ENCODE measurements at regions not wholly inside any gene's neighbourhood (a gene's known extent, or its start where the extent isn't known, plus 50 kb on each side); places are given as distances from the start of the nearest gene placed in this dataset.
"Not testable (repeated sequence)": the region's sequence is repeated elsewhere in the genome, so short reads cannot be mapped to it uniquely, and the experiment has no call there.

DNA sequence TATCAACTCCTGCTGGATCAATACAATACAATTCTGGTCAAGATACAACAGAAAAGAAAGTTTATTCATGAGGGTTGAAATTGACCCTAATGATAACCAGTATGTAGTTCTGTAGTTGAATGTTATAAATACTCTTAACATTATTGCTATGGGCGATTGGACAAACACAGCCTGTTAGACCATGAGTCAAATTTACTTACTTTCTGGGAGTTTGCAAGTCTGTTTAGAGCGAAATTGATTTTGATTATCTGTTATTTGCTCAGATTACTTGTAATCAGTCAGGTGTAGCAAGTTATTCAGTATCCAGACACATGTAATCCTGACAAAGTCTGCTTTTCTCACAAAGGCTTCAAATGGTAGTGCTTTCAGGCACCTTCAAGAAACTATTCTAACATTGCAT is 216.6 kb upstream of the B3GALT2 start:
- no peak for DNase-seq

DNA sequence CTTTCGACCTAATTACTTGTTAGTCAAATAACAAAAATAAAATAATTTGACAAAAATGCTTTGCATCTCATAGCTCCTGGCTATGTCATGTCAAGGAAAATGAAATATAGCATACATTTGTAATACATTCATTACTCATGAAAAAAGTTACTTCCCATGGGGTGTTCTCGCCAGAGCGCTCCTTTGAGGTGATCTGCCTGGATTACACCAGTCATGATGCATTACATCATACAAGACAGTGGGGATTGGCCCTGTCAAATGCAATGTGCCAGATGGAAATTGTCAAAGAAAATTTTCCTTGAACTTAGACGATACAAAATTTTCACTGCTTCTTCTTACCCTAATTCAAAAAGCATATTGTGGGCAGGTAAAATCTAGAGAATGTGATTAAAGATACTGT is 215.6 kb upstream of the B3GALT2 start:
- DNase-seq, result no peak

DNA sequence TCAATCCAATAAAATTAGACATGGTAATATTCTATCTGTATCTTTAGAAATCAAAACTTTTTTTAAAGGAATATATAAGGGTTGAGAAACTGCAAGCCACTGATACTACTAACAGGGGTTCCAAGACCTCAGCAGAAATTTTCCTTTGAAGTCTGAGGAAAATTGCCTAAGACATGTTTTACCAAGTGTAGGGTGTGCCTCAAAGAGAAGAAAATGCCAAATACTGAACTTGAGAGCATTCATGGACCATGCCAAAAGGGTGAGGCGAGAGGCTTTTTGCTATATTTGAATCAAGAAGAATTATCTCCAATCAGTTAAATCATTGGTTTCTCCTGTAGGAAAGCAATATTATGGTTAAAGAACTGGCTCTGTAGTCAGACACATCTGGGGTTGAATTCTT is 207.9 kb upstream of the B3GALT2 start:
- DNase-seq, result no peak

DNA sequence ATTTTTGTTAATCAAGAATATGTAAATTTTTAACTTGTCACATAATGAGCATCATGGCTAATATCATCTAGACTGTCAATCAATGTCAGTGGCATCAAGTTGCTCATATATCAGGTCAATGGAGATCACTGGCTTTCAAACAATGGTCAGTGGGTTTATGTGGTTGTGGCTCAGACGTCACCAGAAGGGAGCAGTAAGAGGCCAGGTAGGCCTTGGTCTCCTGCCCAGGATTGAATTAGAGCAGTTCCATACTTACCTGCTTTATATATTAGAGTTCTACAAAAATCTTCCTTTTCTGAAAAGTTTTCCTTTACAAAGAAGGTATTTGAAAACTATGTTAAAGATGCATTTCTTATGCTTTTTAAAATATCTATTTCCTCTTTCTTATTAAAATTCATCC is 206.3 kb upstream of the B3GALT2 start:
- no peak for DNase-seq

DNA sequence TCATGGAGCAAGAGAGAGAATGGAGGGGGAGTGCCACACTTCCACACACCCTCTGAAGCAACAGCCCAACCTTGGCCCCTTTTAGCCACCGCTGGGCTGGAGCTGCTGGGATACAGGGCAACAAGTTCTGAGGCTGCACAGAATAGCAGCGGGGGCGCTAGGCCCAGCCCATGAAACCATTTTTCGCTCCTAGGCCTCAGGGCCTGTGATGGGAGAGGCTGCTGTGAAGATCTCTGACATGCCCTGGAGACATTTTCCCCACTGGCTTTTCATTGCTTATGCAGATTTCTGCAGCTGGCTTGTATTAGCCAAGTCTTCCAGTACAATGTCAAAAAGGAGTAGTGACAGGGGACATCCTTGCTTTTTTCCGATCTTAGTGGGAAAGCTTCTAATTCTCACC is 202.3 kb upstream of the B3GALT2 start:
- no peak for DNase-seq

DNA sequence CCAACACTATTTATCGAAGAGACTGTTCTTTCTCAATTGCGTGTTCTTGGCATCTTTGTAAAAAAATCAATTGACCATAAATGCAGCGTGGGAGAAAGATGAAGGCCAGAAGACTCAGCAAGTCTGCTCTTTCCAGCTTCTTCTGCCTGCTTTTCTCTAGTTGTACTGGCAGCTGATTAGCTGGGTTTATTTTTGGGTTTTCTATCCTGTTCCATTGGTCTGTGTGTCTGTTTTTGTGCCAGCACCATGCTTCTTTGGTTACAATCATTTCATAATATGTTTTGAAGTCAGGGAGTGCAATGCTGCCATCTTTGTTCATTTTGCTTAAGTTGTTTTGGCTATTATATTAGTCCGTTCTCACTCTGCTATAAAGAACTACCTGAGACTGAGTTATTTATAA is 201.8 kb upstream of the B3GALT2 start:
- no peak for DNase-seq

DNA sequence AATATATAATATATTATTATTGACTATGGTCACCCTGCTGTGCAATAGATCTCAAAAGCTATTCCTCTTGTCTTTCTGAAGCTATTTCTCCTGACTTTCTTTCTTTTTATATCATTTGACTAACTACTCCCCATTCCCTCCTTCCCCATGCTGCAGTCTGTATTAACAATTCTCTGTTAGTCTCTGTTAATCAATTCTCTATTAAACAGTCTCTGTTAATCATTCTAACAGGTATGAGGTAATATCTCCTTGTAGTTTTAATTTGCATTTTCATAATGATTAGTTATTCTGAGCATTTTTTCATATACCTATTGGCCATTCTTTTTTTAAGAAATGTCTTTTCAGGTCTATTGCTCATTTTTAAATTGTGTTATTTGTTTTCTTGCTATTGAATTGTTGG is 201.0 kb upstream of the B3GALT2 start:
- DNase-seq, result no peak

DNA sequence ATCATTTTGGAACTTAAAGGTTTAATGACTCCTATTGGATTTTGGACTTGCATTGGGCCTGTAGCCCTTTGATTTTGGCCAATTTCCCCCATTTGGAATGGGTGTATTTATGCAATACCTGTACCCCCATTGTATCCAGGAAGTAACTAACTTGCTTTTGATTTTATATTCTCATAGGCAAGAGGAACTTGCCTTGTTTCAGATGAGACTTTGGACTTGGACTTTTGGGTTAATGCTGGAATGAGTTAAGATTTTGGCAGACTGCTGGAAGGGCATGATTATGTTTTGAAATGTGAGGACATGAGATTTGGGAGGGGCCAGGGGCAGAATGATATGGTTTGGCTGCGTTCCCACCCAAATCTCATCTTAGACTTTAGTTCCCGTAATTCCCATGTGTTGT is 192.0 kb upstream of the B3GALT2 start:
- DNase-seq, result not testable (repeated sequence)

DNA sequence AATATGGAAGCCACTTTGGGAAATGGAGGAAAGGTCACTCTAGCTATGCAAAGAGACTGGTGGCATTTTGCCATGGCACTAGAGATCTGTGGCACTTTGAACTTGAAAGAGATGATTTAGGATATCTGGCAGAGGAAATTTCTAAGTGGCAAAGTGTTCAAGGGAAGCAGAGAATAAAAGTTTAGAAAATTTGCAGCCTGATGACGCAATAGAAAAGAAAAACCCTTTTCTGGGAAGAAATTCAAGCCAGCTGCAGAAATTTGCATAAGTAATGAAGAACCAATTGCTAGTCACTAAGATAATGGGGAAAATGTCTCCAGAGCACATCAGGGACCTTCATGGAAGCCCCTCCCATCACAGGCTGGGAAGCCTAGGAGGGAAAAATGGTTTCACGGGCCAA is 191.1 kb upstream of the B3GALT2 start:
- DNase-seq, result no peak

DNA sequence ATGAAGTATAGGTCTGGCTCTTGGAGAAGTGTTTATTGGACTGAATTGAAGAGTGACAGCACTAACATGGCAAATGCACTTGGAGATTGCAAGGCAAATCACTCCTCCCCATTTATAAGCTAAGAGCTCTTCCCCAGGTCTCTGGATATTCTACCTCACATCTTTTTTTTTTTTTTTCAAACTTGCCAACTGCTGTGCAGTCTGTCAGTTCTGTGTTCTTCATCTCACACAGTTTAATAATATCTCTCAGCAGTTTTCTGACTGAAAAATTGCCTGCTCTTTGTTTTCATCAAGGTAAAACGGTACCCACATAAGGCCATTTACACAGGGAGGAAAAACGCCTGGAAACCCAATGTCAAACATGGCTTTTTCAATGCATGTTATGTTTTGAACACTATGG is 186.1 kb upstream of the B3GALT2 start:
- no peak for DNase-seq

DNA sequence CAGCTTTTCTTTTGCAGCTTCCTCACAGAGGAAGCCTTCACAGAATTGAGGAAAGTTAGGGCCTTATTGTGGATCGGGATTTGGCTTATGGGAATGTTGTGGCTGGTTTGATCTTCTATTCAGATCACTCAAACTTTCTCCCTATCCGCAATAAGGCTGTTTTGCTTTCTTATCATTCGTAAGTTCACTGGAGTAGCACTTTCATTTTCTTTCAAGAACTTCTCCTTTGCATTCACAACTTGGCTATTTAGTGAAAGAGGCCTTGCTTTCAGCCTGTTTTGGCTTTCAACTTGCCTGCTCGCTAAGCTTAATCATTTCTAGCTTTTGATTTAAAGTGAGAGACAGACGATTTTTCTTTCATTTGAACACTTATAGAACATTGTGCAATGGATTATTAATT is 181.9 kb upstream of the B3GALT2 start:
- DNase-seq, result no peak

DNA sequence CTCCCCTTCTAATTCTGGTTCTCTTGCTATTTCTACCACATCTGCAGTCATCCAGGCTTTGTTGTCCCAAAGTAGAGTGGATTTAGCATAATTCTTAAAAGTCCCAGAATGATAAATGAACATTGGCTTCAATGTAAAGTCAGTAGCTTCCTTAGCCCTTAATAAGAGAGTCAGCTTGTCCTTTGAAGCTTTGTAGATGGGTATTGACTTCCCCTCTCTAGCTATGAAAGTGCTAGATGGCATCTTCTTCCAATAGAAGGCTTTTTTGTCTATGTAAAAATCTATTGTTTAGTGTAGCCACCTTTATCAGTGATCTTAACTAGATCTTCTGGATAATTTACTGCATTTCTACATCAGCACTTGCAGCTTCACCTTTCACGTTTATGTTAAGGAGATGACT is 181.4 kb upstream of the B3GALT2 start:
- no peak for DNase-seq

DNA sequence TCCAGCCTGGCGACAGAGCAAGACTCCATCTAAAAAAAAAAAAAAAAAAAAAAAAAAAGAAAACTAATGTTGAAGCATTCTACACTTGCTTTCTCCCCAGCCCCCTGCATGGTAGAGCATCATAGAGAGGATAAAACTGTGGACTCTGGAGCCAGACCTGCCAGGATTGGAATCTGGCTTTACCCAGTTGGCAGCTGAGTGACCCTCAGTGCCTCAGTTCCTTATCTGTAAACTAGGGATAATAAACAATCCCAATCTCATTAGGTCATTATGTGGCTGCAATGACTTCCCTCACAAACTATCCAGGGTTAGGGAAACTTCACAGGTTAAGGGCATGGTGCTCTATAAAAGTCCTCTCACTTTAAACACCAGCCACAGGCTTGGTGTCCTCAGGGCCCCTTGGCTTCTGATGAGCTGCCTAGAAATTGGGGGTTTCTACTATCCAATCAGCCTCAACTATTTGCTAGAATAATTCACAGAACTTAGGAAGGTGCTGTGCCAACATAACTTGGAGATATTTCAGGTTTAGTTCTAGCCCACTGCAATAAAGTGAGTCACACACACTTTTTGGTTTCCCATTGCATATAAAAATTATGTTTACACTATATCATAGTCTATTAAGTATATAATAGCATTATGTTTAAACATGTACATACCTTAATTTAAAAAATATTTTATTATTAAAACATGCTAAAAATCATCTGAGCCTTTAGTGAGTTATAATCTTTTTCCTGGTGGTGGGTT is 180.5 kb upstream of the B3GALT2 start:
- no peak for DNase-seq

DNA sequence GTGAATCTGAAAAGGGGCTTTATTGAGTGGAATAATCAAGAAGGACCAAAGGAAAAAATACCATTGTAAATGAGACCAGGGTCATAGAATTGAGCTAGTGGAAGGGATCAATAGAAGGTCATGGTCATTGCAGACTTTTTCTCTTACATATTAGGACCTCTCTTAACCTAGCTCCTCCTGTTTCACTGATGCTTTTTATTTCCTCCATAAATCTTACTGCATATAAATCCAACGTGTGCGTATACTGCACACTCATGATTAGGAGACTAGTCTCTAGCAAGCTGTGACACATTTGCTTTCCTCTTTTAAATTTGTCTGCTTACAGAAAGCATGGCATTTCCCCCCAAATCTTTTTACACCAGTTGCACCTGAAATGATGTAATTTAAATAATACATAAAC is 179.6 kb upstream of the B3GALT2 start:
- no peak for DNase-seq

DNA sequence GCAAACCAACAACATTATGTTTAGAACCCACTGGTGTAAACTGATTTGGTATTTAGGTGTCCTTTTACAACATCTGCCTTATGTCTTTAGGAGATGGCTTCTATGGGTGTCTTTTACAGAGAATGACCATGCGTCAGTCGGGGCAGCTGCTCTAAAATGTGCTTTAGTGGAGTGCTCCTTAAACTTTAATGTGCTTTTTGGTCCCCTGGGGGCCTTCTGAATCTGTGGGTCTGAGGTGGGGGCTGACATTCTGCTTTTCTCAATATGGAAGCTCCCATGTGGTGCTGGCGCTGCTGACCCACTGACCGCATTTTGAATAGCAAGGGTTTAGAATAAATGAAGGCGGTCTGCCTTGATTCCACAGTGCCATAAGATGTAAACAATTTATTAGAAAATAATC is 173.2 kb upstream of the B3GALT2 start:
- DNase-seq, result no peak

DNA sequence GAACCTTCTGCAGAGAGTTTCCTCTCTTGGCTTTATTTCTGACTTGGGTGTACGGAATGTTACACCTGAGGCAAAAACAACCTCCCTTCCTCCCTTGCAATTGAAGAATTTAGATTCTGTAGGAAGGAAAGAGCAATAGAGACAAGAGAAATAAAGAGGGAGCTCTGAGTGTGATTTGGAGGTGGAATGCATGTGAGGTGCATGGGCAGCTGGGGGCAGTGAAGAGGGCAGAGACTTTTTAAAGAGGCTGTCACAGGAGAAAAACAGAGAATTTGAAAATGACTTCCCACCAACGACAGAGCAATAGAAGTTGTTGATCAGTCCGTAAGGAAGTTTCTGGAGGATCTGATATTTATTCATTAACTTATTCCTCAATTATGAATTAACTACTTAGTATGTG is 172.0 kb upstream of the B3GALT2 start:
- DNase-seq, result no peak

DNA sequence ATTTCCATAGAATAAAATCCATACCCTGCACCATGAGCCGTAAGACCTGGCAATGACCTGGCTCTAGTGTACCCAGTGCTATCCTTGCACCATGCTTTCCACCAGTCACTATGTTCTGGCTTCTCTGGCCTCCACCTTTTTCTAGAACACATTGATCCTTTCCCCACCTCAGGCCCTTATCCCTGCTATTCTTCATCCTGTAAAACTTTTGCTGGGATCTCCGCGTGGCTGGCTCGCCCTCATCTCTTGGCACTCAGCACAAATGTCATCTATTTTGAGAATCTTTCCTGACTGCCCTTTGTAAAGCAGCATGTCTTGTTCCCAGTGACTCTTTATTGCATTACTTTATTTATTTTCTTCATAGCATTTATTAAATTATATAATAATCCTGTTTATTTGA is 169.8 kb upstream of the B3GALT2 start:
- no peak for DNase-seq

DNA sequence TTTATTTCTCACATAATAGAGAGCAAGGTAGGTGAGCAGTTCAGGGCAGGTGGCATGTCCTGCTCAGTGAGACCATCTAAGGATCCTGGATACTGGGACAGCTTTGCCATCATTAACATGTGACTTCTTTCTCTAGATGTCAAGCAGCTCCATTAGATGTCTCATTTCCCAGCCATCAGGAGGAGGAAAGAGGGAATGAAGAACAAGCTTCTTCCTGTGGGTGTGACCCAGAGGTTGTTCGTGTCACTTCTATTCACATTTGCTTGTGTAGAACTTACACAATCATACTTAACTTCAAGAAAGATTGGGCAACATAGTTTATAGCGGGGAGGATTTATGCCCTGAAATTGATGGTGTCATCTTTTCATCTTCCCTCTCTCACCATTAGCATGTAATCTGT is 169.2 kb upstream of the B3GALT2 start:
- DNase-seq, result peak in 1 of 2 experiments; percentile 3

DNA sequence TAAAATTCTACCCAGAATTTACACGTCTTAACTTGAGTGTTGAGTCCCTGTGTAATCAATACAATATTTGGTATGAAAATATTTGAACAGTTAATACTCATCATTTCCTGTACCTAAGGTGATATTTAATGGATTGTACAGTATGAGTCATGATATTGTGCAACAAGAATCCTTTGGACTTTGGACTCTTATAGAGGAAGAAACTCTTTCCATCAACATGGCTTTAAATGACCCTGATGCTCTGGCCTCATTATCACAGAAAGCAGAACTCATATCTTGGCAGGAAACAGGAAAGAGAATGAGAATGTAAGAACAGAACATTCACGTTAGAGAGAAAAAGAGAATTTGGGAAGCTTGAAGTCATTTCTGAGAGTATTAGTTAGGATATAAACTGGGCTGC is 168.8 kb upstream of the B3GALT2 start:
- peak in 1 of 2 experiments; percentile 17 for DNase-seq

DNA sequence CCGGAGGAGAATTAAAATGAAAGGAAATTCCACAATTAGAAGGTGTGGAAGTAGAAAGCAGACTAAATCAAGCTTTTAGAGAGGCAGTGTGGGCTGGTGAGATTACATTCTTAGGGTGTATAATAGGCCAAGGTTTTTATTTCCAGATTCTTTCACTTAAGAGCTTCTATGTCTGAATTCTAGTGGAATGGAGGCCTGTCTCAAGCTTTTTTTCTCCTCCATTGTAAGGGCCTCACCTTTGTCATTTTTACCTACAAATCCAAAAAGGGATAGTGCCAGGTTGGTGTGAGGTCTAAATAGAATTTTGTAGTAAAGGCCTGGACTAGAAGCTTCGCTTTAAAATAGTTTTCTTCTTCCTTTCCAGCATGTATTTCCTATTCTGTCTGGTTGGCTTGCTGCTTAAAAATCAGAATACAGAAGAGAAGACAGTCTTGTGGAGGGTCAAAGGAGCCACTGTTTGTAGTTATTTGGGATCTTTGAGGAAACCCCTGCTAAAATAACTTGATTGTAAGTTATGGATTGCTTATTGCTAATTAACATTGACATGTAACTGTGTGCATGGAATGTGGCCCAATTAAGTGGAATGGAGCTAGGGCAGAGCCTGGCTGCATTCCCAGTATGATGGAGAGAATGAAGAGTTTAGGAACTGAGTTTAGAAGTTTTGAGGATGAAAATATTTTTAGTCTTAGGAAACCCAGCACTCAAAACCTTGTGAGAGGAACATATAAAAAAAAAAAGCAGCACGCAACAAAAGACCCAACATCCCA is 162.5 kb upstream of the B3GALT2 start:
- no peak for DNase-seq

DNA sequence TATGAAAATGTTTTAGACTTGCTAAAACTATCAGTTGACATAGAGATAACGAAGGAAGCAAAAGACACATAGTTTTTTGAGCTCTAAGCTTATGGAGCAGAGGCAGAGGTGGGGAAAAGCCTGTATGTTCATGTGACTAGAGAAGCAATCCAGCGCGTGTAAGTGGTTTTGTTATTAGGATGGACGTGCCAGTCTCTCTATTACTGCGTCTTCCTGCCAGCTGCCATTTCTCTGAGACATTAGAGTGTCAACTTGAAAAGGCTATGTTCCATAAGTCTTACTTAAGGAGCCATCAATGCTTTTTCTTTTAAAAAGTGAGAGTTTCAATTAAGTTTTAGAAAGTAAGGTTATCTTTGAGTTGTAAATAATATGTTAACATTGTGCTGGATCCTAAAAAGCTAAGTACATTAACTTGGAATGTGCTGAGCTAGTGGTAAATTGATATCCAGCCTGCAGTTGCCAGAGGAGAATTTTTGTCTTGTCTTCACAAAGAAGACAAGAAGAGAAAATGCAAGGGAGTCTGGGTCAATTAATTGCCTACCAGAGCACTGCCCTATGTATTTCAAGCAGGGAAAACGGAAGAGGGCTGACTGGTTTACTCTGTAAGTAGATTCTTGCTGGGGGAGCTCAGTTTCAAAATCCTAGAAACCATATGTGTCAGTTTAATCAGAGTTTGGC is 161.8 kb upstream of the B3GALT2 start:
- no peak for DNase-seq

DNA sequence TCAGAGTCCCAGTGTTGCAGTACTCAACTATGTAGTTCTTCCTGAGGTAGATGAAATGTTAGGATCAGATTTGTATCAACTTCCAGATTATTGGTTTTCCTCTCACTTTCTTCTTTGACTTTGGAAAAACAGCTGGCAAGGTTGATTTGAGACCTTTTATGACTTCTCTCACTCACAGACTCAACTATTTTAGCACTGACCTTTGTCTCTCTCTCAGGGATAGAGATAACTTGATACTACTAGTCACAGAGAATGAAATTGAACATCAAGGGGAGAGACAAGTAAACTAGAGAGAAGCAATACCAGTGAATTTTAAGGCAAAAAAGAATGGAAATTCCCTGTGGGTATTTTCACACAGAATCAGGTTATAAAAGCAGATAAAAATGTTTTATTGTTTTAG is 159.7 kb upstream of the B3GALT2 start:
- DNase-seq, result no peak

DNA sequence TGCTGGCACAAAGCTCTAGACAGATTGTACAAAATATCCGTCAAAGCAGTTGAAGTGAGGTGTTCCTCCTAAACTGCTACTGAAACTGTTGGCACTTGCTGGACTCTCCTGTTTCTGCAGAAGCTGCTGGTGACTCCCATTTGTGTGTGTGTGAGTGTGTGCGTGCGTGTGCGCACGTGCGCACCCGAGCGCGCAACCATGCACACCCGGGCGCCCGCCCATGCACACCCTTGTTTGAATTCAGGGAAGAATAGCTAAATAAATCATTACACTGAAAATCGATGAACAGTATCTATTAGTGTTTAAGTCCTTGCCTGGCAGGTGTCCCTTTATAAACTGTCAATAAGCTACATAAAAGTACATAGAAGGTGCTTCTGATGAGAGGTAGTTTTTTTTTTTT is 156.4 kb upstream of the B3GALT2 start:
- DNase-seq, result no peak

DNA sequence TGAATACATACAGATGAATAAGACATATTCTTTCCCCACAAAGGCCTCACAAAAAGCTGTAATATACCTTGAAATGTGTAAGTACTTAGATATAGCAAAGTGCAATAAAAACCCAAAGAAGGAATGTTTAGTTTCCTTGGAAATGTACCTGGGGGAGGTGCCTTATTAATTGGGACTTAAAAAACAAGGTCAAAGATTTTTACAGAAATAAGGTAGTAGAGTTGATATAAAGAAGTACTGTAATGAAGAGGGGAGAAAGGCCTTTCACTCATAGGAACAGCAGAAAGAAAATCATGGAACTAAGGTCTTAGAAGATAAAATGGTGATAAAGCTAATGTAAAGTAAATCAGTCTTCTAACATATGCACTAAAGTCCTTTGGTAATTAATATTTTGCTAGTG is 153.9 kb upstream of the B3GALT2 start:
- DNase-seq, result no peak

Data from AML-193 (cell line).